Panc1 (cell line): ENCODE measurements at regions not wholly inside any gene's neighbourhood (a gene's known extent, or its start where the extent isn't known, plus 50 kb on each side); places are given as distances from the start of the nearest gene placed in this dataset.

ENCODE experiments used
- ATAC-seq: fragments of 200-7000 bp; cut with Tn5 transposase; 2 replicates; pipeline ENCODE4 v1.9.1; 2020; ENCODE audit warnings: mild to moderate bottlenecking, moderate library complexity
- BruUV-seq: library from RNA; stranded (reverse); fragments of 400-500 nt; replicated peaks from 2 replicates; lab custom pipeline; 2021; lab: Mats Ljungman, UMichigan
- CTCF ChIA-PET: fragments of 300-600 bp; sonication (Branson Sonifier 250); formaldehyde crosslinking; loops from one replicate; lab custom pipeline; 2022; ENCODE audit warnings: antibody characterized with exemption; lab: Charles Lee
- POLR2A ChIA-PET: fragments of 300-600 bp; sonication (Branson Sonifier 250); formaldehyde crosslinking; loops from one replicate; lab custom pipeline; 2022; ENCODE audit warnings: antibody characterized with exemption; lab: Charles Lee
- DNase-seq: peaks from one replicate; pipeline ENCODE4 v3.0.0-alpha.2; 2010; ENCODE audit warnings: low read depth, low spot score
- H3K27ac ChIP-seq: 2 replicates; pipeline ENCODE4 v1.5.1; 2011; ENCODE audit warnings: mild to moderate bottlenecking, low read length, inconsistent platforms
- H3K27me3 ChIP-seq: fragments of 200-500 bp; sonication (Bioruptor generic); 2 replicates; pipeline ENCODE4 v1.6.0; 2014; ENCODE audit warnings: low read length, inconsistent platforms; ENCODE audit not compliant: control insufficient read depth, insufficient read depth
- H3K36me3 ChIP-seq: fragments of 200-500 bp; sonication (Bioruptor generic); 2 replicates; pipeline ENCODE4 v1.5.1; 2014; ENCODE audit warnings: inconsistent platforms, mild to moderate bottlenecking, low read length, moderate library complexity; ENCODE audit not compliant: control insufficient read depth, insufficient read depth
- H3K4me1 ChIP-seq: 2 replicates; pipeline ENCODE4 v1.5.1; 2011; ENCODE audit warnings: inconsistent platforms, mild to moderate bottlenecking, low read length, moderate library complexity; ENCODE audit not compliant: control insufficient read depth, insufficient read depth
- H3K4me3 ChIP-seq, 2 experiments: 2 replicates each; pipeline ENCODE4 v1.5.1; 2011 to 2012; ENCODE audit warnings: low read depth in 2 of 2, low read length in 2 of 2, mild to moderate bottlenecking in 2 of 2, inconsistent platforms in 1 of 2, moderate library complexity in 1 of 2
- H3K9me3 ChIP-seq: fragments of 200-500 bp; sonication (Bioruptor generic); 2 replicates; pipeline ENCODE4 v1.5.1; 2014; ENCODE audit warnings: low read depth, mild to moderate bottlenecking, inconsistent platforms, low read length, moderate library complexity; ENCODE audit not compliant: control insufficient read depth, insufficient read depth
- CTCF ChIP-seq: fragments of 450-650 bp; IDR thresholded peaks from 2 replicates; pipeline ENCODE4 v1.5.1; 2017; ENCODE audit warnings: mild to moderate bottlenecking
- POLR2AphosphoS5 ChIP-seq: IDR thresholded peaks from 2 replicates; pipeline ENCODE4 v1.6.1; 2012; ENCODE audit warnings: mild to moderate bottlenecking, low read depth, low read length, moderate library complexity
- REST ChIP-seq, 2 experiments: IDR thresholded peaks; 2 replicates each; pipeline ENCODE4 v1.6.1; 2011 to 2012; ENCODE audit warnings: low read depth in 2 of 2, control low read depth in 1 of 2, low read length in 1 of 2, mild to moderate bottlenecking in 1 of 2, moderate library complexity in 1 of 2; ENCODE audit not compliant: insufficient read depth in 1 of 2
- SIN3A ChIP-seq: IDR thresholded peaks from 2 replicates; pipeline ENCODE4 v1.6.1; 2012; ENCODE audit warnings: low read depth, mild to moderate bottlenecking, low read length, moderate library complexity, borderline replicate concordance; ENCODE audit not compliant: insufficient read depth
- TCF7L2 ChIP-seq: IDR thresholded peaks from 2 replicates; pipeline ENCODE4 v1.6.1; 2011; ENCODE audit warnings: mild to moderate bottlenecking, low read depth, low read length, inconsistent platforms
- in situ Hi-C: cut with HindIII; loops from 2 replicates; pipeline ENCODE4 v1.10.0; 2016; ENCODE audit warnings: low sequenced_read_pairs, low pct_unique_long_range_greater_than_20kb
- intact Hi-C: fragments of 100-400 bp; cut with micrococcal nuclease; formaldehyde crosslinking; loops from one replicate; pipeline ENCODE4 v1.10.0; 2022; ENCODE audit not compliant: unreplicated experiment

- POLR2A ChIA-PET, result no interaction called here
- intact Hi-C loops (no loop called here), in situ Hi-C loops (no loop called here)
- ATAC-seq, result no peak
- CTCF ChIA-PET, result no interaction called here
- H3K4me1 ChIP-seq, result no peaks in the 10 kb centered on the region
- no peak overlapping the region for H3K4me3 ChIP-seq
- H3K36me3 ChIP-seq, result no peaks in the 10 kb centered on the region
- no peak overlapping the region for H3K27ac ChIP-seq
- no peak for DNase-seq
- no peaks in the 10 kb centered on the region for H3K9me3 ChIP-seq
- H3K27me3 ChIP-seq, result no peaks in the 10 kb centered on the region
- TF ChIP-seq CTCF (no peak), POLR2AphosphoS5 (no peak), TCF7L2 (no peak), SIN3A (no peak), REST (IDR thresholded peaks at IDR 0.05; ENCODE audit: insufficient read depth in 1 of 2, low read depth in 2 of 2, low read length in 1 of 2) (no peak)
- no TSS peak for BruUV-seq
Measured at GRCh38 chr22:33983558-33983957, 63.3 kb upstream of the LARGE1 start.

- no peak for ATAC-seq
- H3K4me1 ChIP-seq, result no peaks in the 10 kb centered on the region
- no peak for DNase-seq
- H3K27ac ChIP-seq, result no peak overlapping the region
- ChIA-PET CTCF (interaction anchor here (0.7 kb wide), 1 partner anchor 1011 kb away, joined by 4 read pairs; no protein-coding TSS in a partner anchor), POLR2A (no interaction called here)
- TF ChIP-seq TCF7L2 (no peak), REST (IDR thresholded peaks at IDR 0.05; ENCODE audit: insufficient read depth in 1 of 2, low read depth in 2 of 2, low read length in 1 of 2) (no peak), POLR2AphosphoS5 (no peak)
- intact Hi-C loops (no loop called here), in situ Hi-C loops (no loop called here)
- no peaks in the 10 kb centered on the region for H3K9me3 ChIP-seq
- no peaks in the 10 kb centered on the region for H3K27me3 ChIP-seq
- H3K4me3 ChIP-seq, result no peak overlapping the region
- no peaks in the 10 kb centered on the region for H3K36me3 ChIP-seq
- BruUV-seq, result no TSS peak
Measured at GRCh38 chr22:33984211-33984610, 63.9 kb upstream of the LARGE1 start.
